ENCODE measurements at regions not wholly inside any gene's neighbourhood (a gene's known extent, or its start where the extent isn't known, plus 50 kb on each side); places are given as distances from the start of the nearest gene placed in this dataset.

- no peak for DNase-seq
Measured at GRCh38 chr5:174288439-174288838, 242.9 kb downstream of the NSG2 start.

- DNase-seq, result no peak
Measured at GRCh38 chr5:174291162-174291561, 245.7 kb downstream of the NSG2 start.

- no peak for DNase-seq
Measured at GRCh38 chr5:174292348-174292747, 246.8 kb downstream of the NSG2 start.

GRCh38 chr5:174293006-174293405 is 247.5 kb downstream of the NSG2 start:
- DNase-seq, result no peak

- DNase-seq, result no peak
Measured at GRCh38 chr5:174293481-174293880, 248.0 kb downstream of the NSG2 start.

- DNase-seq, result no peak
Measured at GRCh38 chr5:174294891-174295620, 249.6 kb downstream of the NSG2 start.

- peak in 1 of 51 donors; percentile 24 for DNase-seq
Measured at GRCh38 chr5:174295702-174296436, 250.4 kb downstream of the NSG2 start.

- DNase-seq, result no peak
Measured at GRCh38 chr5:174300118-174300940, 254.8 kb downstream of the NSG2 start.

- DNase-seq, result peak in 1 of 51 donors; percentile 21
Measured at GRCh38 chr5:174300941-174301761, 255.6 kb downstream of the NSG2 start.

- no peak for DNase-seq
Measured at GRCh38 chr5:174301848-174302625, 256.5 kb downstream of the NSG2 start.

GRCh38 chr5:174303035-174303434 is 257.5 kb downstream of the NSG2 start:
- DNase-seq, result no peak

- no peak for DNase-seq
Measured at GRCh38 chr5:174303437-174304045, 258.0 kb downstream of the NSG2 start.

- DNase-seq, result no peak
Measured at GRCh38 chr5:174305241-174305681, 259.8 kb downstream of the NSG2 start.

GRCh38 chr5:174306345-174307030 is 261.0 kb downstream of the NSG2 start:
- DNase-seq, result no peak

- DNase-seq, result no peak
Measured at GRCh38 chr5:174307031-174307408, 261.5 kb downstream of the NSG2 start.

GRCh38 chr5:174307656-174308271 is 262.3 kb downstream of the NSG2 start:
- no peak for DNase-seq

GRCh38 chr5:174309131-174309795 is 263.8 kb downstream of the NSG2 start:
- DNase-seq, result no peak

- no peak for DNase-seq
Measured at GRCh38 chr5:174310243-174310642, 264.7 kb downstream of the NSG2 start.

Measured in hypothalamus (tissue), 51 donors.